Stomach (tissue), 4 donors: ENCODE measurements at regions not wholly inside any gene's neighbourhood (a gene's known extent, or its start where the extent isn't known, plus 50 kb on each side); places are given as distances from the start of the nearest gene placed in this dataset.

Source experiments
- CTCF ChIP-seq, 7 experiments: fragments of 450-650 bp in 4 of 7; fragments of 200-600 bp in 3 of 7; sonication (generic) in 3 of 7; IDR thresholded peaks; one replicate each; pipeline ENCODE4 v1.5.1; 2016 to 2019; ENCODE audit warnings: antibody characterized with exemption in 7 of 7, control low read depth in 2 of 7, mild to moderate bottlenecking in 1 of 7
- EP300 ChIP-seq: sonication (generic); formaldehyde crosslinking; IDR thresholded peaks from one replicate; pipeline ENCODE4 v1.6.1; 2017; ENCODE audit warnings: antibody characterized with exemption
- POLR2A ChIP-seq, 4 donors: fragments of 450-650 bp; IDR thresholded peaks; one replicate each; pipeline ENCODE4 v1.6.1; 2016; ENCODE audit warnings: antibody characterized with exemption in 4 of 4, control low read depth in 2 of 4, mild to moderate bottlenecking in 1 of 4, moderate library complexity in 1 of 4
- POLR2AphosphoS5 ChIP-seq, 3 donors: sonication (generic); formaldehyde crosslinking; IDR thresholded peaks; one replicate each; pipeline ENCODE4 v1.6.1; 2016; ENCODE audit warnings: antibody characterized with exemption in 3 of 3

DNA sequence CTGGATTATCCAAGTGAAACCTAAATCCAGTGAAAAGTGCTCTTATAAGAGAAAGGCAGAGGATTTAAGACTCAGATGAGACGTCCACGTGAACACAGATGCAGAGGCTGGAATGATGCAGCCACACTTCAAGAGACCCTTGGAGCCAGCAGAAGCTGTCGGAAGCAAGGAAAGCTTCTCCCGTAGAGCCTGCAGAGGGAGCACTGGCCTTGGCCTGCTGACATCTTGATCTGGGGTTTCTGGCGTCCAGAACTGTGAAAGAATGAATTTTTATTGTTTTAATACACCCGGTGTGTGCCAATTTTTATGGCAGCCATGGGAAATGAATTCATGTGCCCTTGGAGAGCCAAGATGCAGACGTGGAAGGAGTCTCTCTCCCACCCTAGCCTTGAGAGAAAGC, 407.0 kb upstream of the B3GAT1 start:
- TF ChIP-seq CTCF (IDR thresholded peaks at IDR 0.05) (no peak), POLR2A (IDR thresholded peaks at IDR 0.05) (no peak), EP300 (no peak), POLR2AphosphoS5 (IDR thresholded peaks at IDR 0.05) (no peak)
